SH-SY5Y (cell line): ENCODE measurements at regions not wholly inside any gene's neighbourhood (a gene's known extent, or its start where the extent isn't known, plus 50 kb on each side); places are given as distances from the start of the nearest gene placed in this dataset.

Source experiments
- GATA2 ChIP-seq: IDR thresholded peaks from 2 replicates; pipeline ENCODE4 v1.6.1; 2011; ENCODE audit warnings: mild to moderate bottlenecking, low read depth, low read length
- GATA3 ChIP-seq: IDR thresholded peaks from 2 replicates; pipeline ENCODE4 v1.6.1; 2011; ENCODE audit warnings: low read depth, mild to moderate bottlenecking, low read length, moderate library complexity

- TF ChIP-seq GATA3 (no peak), GATA2 (no peak)
Observed at GRCh38 chr20:61134296-61135030, 117.6 kb upstream of the CDH4 start.

GRCh38 chr20:61135266-61135665 is 116.8 kb upstream of the CDH4 start:
- TF ChIP-seq GATA2 (no peak), GATA3 (no peak)

GRCh38 chr20:61135968-61136367 is 116.1 kb upstream of the CDH4 start:
- TF ChIP-seq GATA2 (no peak), GATA3 (no peak)

GRCh38 chr20:61138566-61138965 is 113.5 kb upstream of the CDH4 start:
- TF ChIP-seq GATA3 (no peak), GATA2 (no peak)

- TF ChIP-seq GATA2 = no peak
- TF ChIP-seq GATA3 = no peak
Observed at GRCh38 chr20:61139031-61139430, 113.0 kb upstream of the CDH4 start.

- TF ChIP-seq GATA3 (no peak), GATA2 (no peak)
Observed at GRCh38 chr20:61140576-61140975, 111.5 kb upstream of the CDH4 start.

GRCh38 chr20:61146023-61146422 is 106.0 kb upstream of the CDH4 start:
- TF ChIP-seq GATA2 = no peak
- no peak for TF ChIP-seq GATA3

GRCh38 chr20:61149636-61150035 is 102.4 kb upstream of the CDH4 start:
- TF ChIP-seq GATA3 (no peak), GATA2 (no peak)

- TF ChIP-seq GATA2 = no peak
- no peak for TF ChIP-seq GATA3
Observed at GRCh38 chr20:61157301-61157700, 94.8 kb upstream of the CDH4 start.

GRCh38 chr20:61159957-61160686 is 91.9 kb upstream of the CDH4 start:
- no peak for TF ChIP-seq GATA2
- TF ChIP-seq GATA3 = no peak

GRCh38 chr20:61161726-61162390 is 90.2 kb upstream of the CDH4 start:
- TF ChIP-seq GATA2 (no peak), GATA3 (no peak)

GRCh38 chr20:61162451-61162850 is 89.6 kb upstream of the CDH4 start:
- TF ChIP-seq GATA2 (no peak), GATA3 (no peak)

GRCh38 chr20:61163031-61163430 is 89.0 kb upstream of the CDH4 start:
- TF ChIP-seq GATA2 = no peak
- no peak for TF ChIP-seq GATA3

- TF ChIP-seq GATA3 = no peak
- TF ChIP-seq GATA2 = no peak
Observed at GRCh38 chr20:61166324-61166723, 85.7 kb upstream of the CDH4 start.

- no peak for TF ChIP-seq GATA3
- TF ChIP-seq GATA2 = no peak
Observed at GRCh38 chr20:61168605-61169004, 83.5 kb upstream of the CDH4 start.

GRCh38 chr20:61169874-61170273 is 82.2 kb upstream of the CDH4 start:
- TF ChIP-seq GATA3 (no peak), GATA2 (no peak)
